ENCODE measurements at regions not wholly inside any gene's neighbourhood (a gene's known extent, or its start where the extent isn't known, plus 50 kb on each side); places are given as distances from the start of the nearest gene placed in this dataset.

DNA sequence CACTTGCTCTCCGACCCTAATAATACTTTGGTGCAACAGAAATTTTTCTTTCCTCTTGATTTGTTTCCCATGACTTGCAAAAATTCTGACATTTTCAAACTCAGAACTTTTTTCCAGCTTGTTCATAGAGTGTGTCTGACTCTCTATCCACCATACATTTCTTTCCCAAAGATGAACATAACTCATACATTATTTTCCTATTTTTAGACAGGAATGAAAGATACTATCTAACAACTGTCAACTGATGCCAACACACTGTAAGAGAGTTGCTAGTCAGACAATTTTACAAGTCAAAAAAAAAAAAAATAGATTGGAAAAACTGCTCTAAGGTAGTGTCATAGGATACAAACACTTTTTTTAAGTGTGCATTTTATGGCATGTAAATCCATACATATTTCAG is 1001.0 kb upstream of the WWC1 start:
- TF ChIP-seq EZH2 (IDR thresholded peaks at IDR 0.05) (no peak), POLR2AphosphoS5 (IDR thresholded peaks at IDR 0.05; ENCODE audit: borderline replicate concordance, low read depth, low read length) (no peak), FOXP2 (optimal IDR thresholded peaks at IDR 0.05; ENCODE audit: control extremely low read depth, extremely low read length, insufficient read depth) (no peak)
